Ovary (tissue), 3 donors: ENCODE measurements at regions not wholly inside any gene's neighbourhood (a gene's known extent, or its start where the extent isn't known, plus 50 kb on each side); places are given as distances from the start of the nearest gene placed in this dataset.

ENCODE experiments used
- CTCF ChIP-seq, 3 donors: fragments of 450-650 bp in 2 of 3; fragments of 200-600 bp in 1 of 3; IDR thresholded peaks; one replicate each; pipeline versions ENCODE4 v1.5.1 to v1.8.0; 2016 to 2022; ENCODE audit warnings: antibody characterized with exemption in 3 of 3, mild to moderate bottlenecking in 1 of 3
- EP300 ChIP-seq: sonication (generic); formaldehyde crosslinking; IDR thresholded peaks from one replicate; pipeline ENCODE4 v1.6.1; 2017; ENCODE audit warnings: antibody characterized with exemption
- POLR2A ChIP-seq: fragments of 450-650 bp; IDR thresholded peaks from one replicate; pipeline ENCODE4 v1.6.1; 2017; ENCODE audit warnings: antibody characterized with exemption, mild to moderate bottlenecking, moderate library complexity
- donor health status: DM: no; HTN: no; CAD: no.

GRCh38 chr1:36697836-36698605, 215.3 kb upstream of the CSF3R start:
- TF ChIP-seq CTCF (IDR thresholded peaks at IDR 0.05), result no peak
- TF ChIP-seq POLR2A, result no peak
- TF ChIP-seq EP300, result no peak
